ENCODE measurements at regions not wholly inside any gene's neighbourhood (a gene's known extent, or its start where the extent isn't known, plus 50 kb on each side); places are given as distances from the start of the nearest gene placed in this dataset.

DNA sequence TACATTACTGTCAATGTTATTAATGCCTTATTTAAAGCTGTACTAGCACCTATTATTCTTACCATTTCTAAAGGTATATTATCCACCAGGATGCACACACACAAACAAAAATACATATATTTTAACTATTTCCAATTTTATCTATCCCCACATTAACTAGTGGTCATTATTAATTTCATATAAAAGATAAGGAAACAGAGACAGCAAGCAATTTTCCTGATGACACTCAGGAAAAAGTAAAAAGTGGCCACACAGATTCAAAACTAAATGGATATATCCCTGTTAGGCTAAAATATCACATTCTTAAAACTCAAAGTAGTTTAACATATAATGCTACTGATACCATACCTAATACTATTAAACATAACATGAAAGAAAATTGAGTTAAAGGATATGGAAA, 534.1 kb downstream of the KCNT2 start:
- Histone ChIP-seq H3K27me3 (replicated peaks; ENCODE audit: insufficient read depth) (no peaks in the 10 kb centered on the region), H3K36me3 (no peaks in the 10 kb centered on the region), H3K4me1 (ENCODE audit: control insufficient read depth in 1 of 2, low read depth in 2 of 2) (no peaks in the 10 kb centered on the region), H3K27ac (no peak overlapping the region), H3K4me3 (no peak overlapping the region), H3K9me3 (no peaks in the 10 kb centered on the region)
- TF ChIP-seq, protein P1, sequence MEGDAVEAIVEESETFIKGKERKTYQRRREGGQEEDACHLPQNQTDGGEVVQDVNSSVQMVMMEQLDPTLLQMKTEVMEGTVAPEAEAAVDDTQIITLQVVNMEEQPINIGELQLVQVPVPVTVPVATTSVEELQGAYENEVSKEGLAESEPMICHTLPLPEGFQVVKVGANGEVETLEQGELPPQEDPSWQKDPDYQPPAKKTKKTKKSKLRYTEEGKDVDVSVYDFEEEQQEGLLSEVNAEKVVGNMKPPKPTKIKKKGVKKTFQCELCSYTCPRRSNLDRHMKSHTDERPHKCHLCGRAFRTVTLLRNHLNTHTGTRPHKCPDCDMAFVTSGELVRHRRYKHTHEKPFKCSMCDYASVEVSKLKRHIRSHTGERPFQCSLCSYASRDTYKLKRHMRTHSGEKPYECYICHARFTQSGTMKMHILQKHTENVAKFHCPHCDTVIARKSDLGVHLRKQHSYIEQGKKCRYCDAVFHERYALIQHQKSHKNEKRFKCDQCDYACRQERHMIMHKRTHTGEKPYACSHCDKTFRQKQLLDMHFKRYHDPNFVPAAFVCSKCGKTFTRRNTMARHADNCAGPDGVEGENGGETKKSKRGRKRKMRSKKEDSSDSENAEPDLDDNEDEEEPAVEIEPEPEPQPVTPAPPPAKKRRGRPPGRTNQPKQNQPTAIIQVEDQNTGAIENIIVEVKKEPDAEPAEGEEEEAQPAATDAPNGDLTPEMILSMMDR (IDR thresholded peaks at IDR 0.05): no peak
- no peak for ATAC-seq (ENCODE audit: insufficient number of reproducible peaks, low FRiP score, low read depth)
- DNase-seq (ENCODE audit: low spot score): no peak

DNA sequence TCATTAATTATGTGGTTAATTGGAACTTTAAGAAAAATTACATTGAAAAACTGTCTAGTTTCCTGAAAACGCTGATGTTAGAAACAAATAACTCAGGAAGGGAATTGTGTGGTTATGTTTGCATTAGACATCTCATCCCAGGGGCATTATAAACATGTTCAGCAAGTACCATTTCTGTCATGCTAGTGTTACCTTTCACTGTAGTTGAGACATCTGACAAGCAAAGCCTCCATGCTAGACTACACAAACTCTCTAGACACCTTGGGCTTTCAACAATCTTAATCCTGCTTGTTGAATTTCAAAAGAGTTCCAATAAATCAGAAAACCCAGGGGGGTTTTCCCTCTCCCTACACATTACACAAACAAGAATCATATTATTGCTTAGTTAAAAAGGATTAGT, 536.8 kb downstream of the KCNT2 start:
- Histone ChIP-seq H3K27ac (no peak overlapping the region), H3K9me3 (no peaks in the 10 kb centered on the region), H3K4me1 (ENCODE audit: control insufficient read depth in 1 of 2, low read depth in 2 of 2) (no peaks in the 10 kb centered on the region), H3K36me3 (no peaks in the 10 kb centered on the region), H3K4me3 (no peak overlapping the region), H3K27me3 (replicated peaks; ENCODE audit: insufficient read depth) (no peaks in the 10 kb centered on the region)
- TF ChIP-seq, protein P1 (IDR thresholded peaks at IDR 0.05): no peak
- DNase-seq (ENCODE audit: low spot score) (no peak), ATAC-seq (ENCODE audit: insufficient number of reproducible peaks, low FRiP score, low read depth) (no peak)

DNA sequence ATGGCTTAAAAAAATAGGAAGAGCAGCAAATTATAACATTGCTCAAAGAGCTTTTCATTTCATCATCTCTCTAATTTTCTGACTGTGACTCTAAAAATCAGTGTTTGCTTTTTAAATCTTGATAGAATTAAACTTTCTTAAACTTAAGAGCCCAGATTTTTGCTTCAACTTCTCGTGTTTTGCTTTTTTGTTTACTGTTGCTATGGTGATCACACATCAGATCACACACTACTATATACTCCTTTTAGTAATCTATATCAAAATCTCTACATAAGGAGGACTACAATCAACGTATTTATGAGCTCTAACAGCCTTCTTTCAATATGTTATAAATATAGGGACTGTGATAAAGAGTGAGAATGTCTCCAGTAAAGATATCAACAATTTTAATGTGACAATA, 537.3 kb downstream of the KCNT2 start:
- no peaks in the 10 kb centered on the region for H3K9me3 ChIP-seq
- ATAC-seq (ENCODE audit: insufficient number of reproducible peaks, low FRiP score, low read depth) (no peak), DNase-seq (ENCODE audit: low spot score) (no peak)
- H3K36me3 ChIP-seq: no peaks in the 10 kb centered on the region
- no peak overlapping the region for H3K4me3 ChIP-seq
- no peaks in the 10 kb centered on the region for H3K4me1 ChIP-seq (ENCODE audit: control insufficient read depth in 1 of 2, low read depth in 2 of 2)
- TF ChIP-seq, protein P1 (IDR thresholded peaks at IDR 0.05): no peak
- no peaks in the 10 kb centered on the region for H3K27me3 ChIP-seq (replicated peaks; ENCODE audit: insufficient read depth)
- H3K27ac ChIP-seq: no peak overlapping the region

DNA sequence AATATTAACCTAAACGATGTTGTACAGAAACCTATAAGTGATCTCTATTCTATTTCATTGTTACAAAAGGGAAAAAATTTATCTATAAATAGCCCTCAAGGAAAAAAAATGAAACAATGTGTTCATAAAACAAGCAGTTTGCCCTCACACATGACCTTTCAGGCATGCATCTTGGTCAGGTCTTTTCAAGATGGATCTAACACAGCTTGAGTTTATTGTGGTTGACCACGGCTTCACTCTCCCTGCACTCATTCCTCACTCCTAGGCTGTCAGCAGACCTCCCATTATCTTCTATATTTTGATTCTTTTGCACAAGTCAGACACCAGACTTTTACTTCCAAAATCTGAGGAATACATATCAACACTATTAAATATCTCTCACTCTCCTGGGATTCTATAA, 544.3 kb downstream of the KCNT2 start:
- no peak for DNase-seq (ENCODE audit: low spot score)
- H3K4me3 ChIP-seq: no peak overlapping the region
- ATAC-seq (ENCODE audit: insufficient number of reproducible peaks, low FRiP score, low read depth): no peak
- no peaks in the 10 kb centered on the region for H3K4me1 ChIP-seq (ENCODE audit: control insufficient read depth in 1 of 2, low read depth in 2 of 2)
- H3K27ac ChIP-seq: no peak overlapping the region
- H3K9me3 ChIP-seq: no peaks in the 10 kb centered on the region
- TF ChIP-seq, protein P1 (IDR thresholded peaks at IDR 0.05): no peak
- no peaks in the 10 kb centered on the region for H3K27me3 ChIP-seq (replicated peaks; ENCODE audit: insufficient read depth)
- H3K36me3 ChIP-seq: no peaks in the 10 kb centered on the region

DNA sequence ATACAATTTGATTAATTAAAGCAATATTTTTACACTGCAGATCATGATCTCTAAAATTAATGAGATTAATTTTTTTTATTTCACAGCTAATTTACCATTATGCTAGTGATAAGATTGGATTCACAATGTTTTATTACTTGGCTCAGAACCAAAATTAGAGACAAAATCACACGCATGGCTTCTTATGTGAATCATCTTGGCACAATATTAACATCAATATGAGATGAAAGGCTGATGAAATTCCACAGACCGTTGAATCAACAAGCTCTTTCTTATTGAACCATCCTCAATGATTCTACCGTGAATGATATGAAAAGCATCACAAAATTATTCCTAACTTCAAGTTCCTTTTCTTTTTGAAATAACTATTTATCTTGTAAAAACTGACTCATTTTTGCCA, 544.9 kb downstream of the KCNT2 start:
- H3K9me3 ChIP-seq: no peaks in the 10 kb centered on the region
- no peaks in the 10 kb centered on the region for H3K27me3 ChIP-seq (replicated peaks; ENCODE audit: insufficient read depth)
- TF ChIP-seq, protein P1 (IDR thresholded peaks at IDR 0.05): no peak
- no peak for ATAC-seq (ENCODE audit: insufficient number of reproducible peaks, low FRiP score, low read depth)
- no peaks in the 10 kb centered on the region for H3K36me3 ChIP-seq
- no peaks in the 10 kb centered on the region for H3K4me1 ChIP-seq (ENCODE audit: control insufficient read depth in 1 of 2, low read depth in 2 of 2)
- DNase-seq (ENCODE audit: low spot score): no peak
- H3K27ac ChIP-seq: no peak overlapping the region
- no peak overlapping the region for H3K4me3 ChIP-seq
